SU-DHL-6 (cell line): ENCODE measurements at regions not wholly inside any gene's neighbourhood (a gene's known extent, or its start where the extent isn't known, plus 50 kb on each side); places are given as distances from the start of the nearest gene placed in this dataset.

Experiments used
- H2AFZ ChIP-seq: fragments of 200-600 bp; sonication (generic); 2 replicates; pipeline ENCODE4 v1.6.1; 2014; ENCODE audit warnings: low read depth, mild to moderate bottlenecking, moderate library complexity, mixed read lengths, antibody characterized with exemption, low read length; ENCODE audit not compliant: severe bottlenecking
- H3F3A ChIP-seq: fragments of 200-600 bp; shearing (Covaris generic); 2 replicates; pipeline ENCODE4 v1.6.0; 2016; ENCODE audit warnings: antibody characterized with exemption, mild to moderate bottlenecking; ENCODE audit not compliant: insufficient read depth
- H3K27ac ChIP-seq: fragments of 200-600 bp; sonication (generic); 2 replicates; pipeline ENCODE4 v1.5.1; 2016; ENCODE audit warnings: low read depth, mild to moderate bottlenecking, low read length, moderate library complexity, mixed read lengths
- H3K27me3 ChIP-seq: fragments of 200-600 bp; sonication (generic), shearing (Covaris generic); 2 replicates; pipeline ENCODE4 v1.6.0; 2014; ENCODE audit warnings: mild to moderate bottlenecking, low read length
- H3K36me3 ChIP-seq: fragments of 200-600 bp; sonication (generic); 2 replicates; pipeline ENCODE4 v1.6.1; 2014; ENCODE audit warnings: mild to moderate bottlenecking, low read length, mixed read lengths
- H3K4me2 ChIP-seq: fragments of 300-600, 200-600 bp; shearing (Covaris generic), sonication (generic); 2 replicates; pipeline ENCODE4 v1.6.0; 2014; ENCODE audit warnings: low read length, low read depth, mild to moderate bottlenecking; ENCODE audit not compliant: poor library complexity, severe bottlenecking
- H3K4me3 ChIP-seq: fragments of 200-600 bp; sonication (generic); 2 replicates; pipeline ENCODE4 v1.5.1; 2014; ENCODE audit warnings: antibody characterized with exemption, low read length, mild to moderate bottlenecking, mixed read lengths; ENCODE audit not compliant: insufficient read depth, poor library complexity, severe bottlenecking
- H3K79me2 ChIP-seq: fragments of 200-600 bp; sonication (generic); 2 replicates; pipeline ENCODE4 v1.6.1; 2014; ENCODE audit warnings: mild to moderate bottlenecking, low read length, moderate library complexity; ENCODE audit not compliant: insufficient read depth
- H3K9ac ChIP-seq: fragments of 200-600 bp; sonication (generic); 2 replicates; pipeline ENCODE4 v1.7.0; 2014; ENCODE audit warnings: mild to moderate bottlenecking, low read length
- H3K9me2 ChIP-seq: fragments of 200-600 bp; sonication (generic); replicated peaks from 2 replicates; pipeline ENCODE4 v1.6.1; 2014; ENCODE audit warnings: low read length; ENCODE audit not compliant: insufficient read depth
- H3K9me3 ChIP-seq: fragments of 200-600 bp; sonication (generic); 2 replicates; pipeline ENCODE4 v1.6.1; 2014; ENCODE audit warnings: low read length, mixed read lengths; ENCODE audit not compliant: insufficient read depth
- H4K20me1 ChIP-seq: fragments of 200-600 bp; sonication (generic); 2 replicates; pipeline ENCODE4 v1.6.1; 2014; ENCODE audit warnings: low read depth, mild to moderate bottlenecking, antibody characterized with exemption, low read length, moderate library complexity, mixed read lengths
- CTCF ChIP-seq: fragments of 200-600 bp; sonication (generic); IDR thresholded peaks from one replicate; pipeline ENCODE4 v1.5.1; 2017; ENCODE audit warnings: antibody characterized with exemption, mild to moderate bottlenecking, low read length, moderate library complexity; ENCODE audit not compliant: insufficient read depth, poor library complexity, severe bottlenecking
- EZH2phosphoT487 ChIP-seq: fragments of 200-600 bp; sonication (generic), shearing (Covaris generic); conservative IDR thresholded peaks from 2 replicates; pipeline ENCODE4 v1.6.1; 2018; ENCODE audit warnings: mild to moderate bottlenecking, antibody characterized with exemption, low read length, moderate library complexity, mixed read lengths

DNA sequence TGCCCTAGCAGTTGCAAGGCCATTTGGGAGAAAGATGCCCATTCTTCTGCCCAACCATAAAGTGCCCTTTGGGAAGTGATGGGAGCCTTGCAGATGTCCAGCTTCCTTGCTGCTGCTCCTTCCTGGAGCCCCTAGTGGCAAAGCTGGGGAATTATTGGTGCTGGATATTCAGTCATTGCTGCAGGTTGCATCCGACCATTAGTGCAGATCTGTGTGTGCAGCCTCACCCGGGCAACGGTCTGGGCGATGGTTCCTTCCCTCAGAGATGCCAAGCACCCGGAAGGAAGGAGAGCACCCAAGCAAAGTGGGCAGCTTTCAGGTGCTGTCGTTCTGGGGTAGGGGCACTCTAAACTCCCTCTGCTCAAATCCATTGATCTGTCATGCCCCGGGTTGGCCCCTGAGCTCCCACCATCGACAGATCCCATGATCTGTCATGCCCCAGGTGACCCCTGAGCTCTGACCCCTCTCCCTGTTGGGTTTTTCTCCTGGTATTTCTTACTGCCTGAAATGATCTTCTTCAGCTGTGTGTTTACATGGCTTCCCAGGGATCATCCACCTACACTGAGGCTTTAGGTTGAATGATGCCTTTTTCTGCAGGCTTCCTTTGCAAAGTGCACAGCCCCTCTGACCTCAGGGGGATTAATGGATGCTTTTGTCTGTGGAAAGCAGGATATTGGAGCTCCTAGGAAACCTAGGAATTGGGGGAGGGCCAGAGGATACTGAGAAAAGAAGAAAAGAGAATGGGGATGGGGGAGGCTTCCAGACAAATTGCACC, 467.5 kb downstream of the PTPRU start:
- H3K9me3 ChIP-seq = no peaks in the 10 kb centered on the region
- no peaks in the 10 kb centered on the region for H4K20me1 ChIP-seq
- no peaks in the 10 kb centered on the region for H3K36me3 ChIP-seq
- no peaks in the 10 kb centered on the region for H3K27me3 ChIP-seq
- TF ChIP-seq CTCF = peak; percentile 36
- TF ChIP-seq EZH2phosphoT487 = no peak
- H3K9ac ChIP-seq = no peak overlapping the region
- no peaks in the 10 kb centered on the region for H3K79me2 ChIP-seq
- H3K4me2 ChIP-seq = no peak overlapping the region
- no peaks in the 10 kb centered on the region for H3F3A ChIP-seq
- H3K9me2 ChIP-seq = no peaks in the 10 kb centered on the region
- H3K27ac ChIP-seq = no peak overlapping the region
- H3K4me3 ChIP-seq = no peak overlapping the region
- no peak overlapping the region for H2AFZ ChIP-seq

- Histone ChIP-seq H2AFZ (no peak overlapping the region), H3K9ac (no peak overlapping the region), H3K4me2 (no peak overlapping the region), H4K20me1 (no peaks in the 10 kb centered on the region), H3K27me3 (no peaks in the 10 kb centered on the region), H3K9me3 (no peaks in the 10 kb centered on the region), H3K27ac (no peak overlapping the region), H3F3A (no peaks in the 10 kb centered on the region), H3K4me3 (no peak overlapping the region), H3K9me2 (no peaks in the 10 kb centered on the region), H3K36me3 (no peaks in the 10 kb centered on the region), H3K79me2 (no peaks in the 10 kb centered on the region)
- TF ChIP-seq EZH2phosphoT487 (no peak), CTCF (no peak)
Measured at GRCh38 chr1:29700491-29700890, 464.2 kb downstream of the PTPRU start.

DNA sequence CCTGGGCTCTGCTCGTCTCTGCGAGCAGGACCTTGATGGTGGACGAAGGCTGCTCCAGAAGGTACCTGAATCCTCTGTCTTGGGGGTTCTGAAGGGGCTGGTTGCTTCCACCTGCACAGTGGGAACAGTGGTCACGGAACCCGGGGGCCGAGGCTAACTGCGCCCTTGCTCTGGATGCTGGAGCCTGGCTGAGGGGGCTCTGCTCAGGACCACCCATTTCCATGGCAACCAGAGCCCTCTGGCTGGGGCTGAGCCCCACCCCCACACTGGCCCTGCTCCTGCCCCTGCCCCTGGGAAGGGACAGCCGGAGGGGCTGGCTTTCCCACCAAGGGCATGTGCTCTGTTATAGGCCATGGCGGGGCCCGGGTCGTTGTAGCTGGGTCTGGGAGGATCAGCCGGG, 462.3 kb downstream of the PTPRU start:
- Histone ChIP-seq H3K27me3 (no peaks in the 10 kb centered on the region), H3F3A (no peaks in the 10 kb centered on the region), H3K36me3 (no peaks in the 10 kb centered on the region)

More for the DNA sequence above, 462.3 kb downstream of the PTPRU start:
- no peak for TF ChIP-seq EZH2phosphoT487
- no peak for TF ChIP-seq CTCF
- Histone ChIP-seq H3K9me2 (no peaks in the 10 kb centered on the region), H2AFZ (no peak overlapping the region), H3K4me2 (no peak overlapping the region), H3K9me3 (no peaks in the 10 kb centered on the region), H3K27ac (no peak overlapping the region), H3K4me3 (no peak overlapping the region), H3K9ac (no peak overlapping the region), H4K20me1 (no peaks in the 10 kb centered on the region), H3K79me2 (no peaks in the 10 kb centered on the region)
